NOMO-1 treated with dmso at 0.1 percent for 144 hours (cell line): ENCODE measurements at regions not wholly inside any gene's neighbourhood (a gene's known extent, or its start where the extent isn't known, plus 50 kb on each side); places are given as distances from the start of the nearest gene placed in this dataset.
"Not testable (repeated sequence)": the region's sequence is repeated elsewhere in the genome, so short reads cannot be mapped to it uniquely, and the experiment has no call there.

Source experiments
- DNase-seq: peaks from one replicate; lab custom pipeline; 2025; ENCODE audit not compliant: unreplicated experiment; lab: John Stamatoyannopoulos, UW

DNA sequence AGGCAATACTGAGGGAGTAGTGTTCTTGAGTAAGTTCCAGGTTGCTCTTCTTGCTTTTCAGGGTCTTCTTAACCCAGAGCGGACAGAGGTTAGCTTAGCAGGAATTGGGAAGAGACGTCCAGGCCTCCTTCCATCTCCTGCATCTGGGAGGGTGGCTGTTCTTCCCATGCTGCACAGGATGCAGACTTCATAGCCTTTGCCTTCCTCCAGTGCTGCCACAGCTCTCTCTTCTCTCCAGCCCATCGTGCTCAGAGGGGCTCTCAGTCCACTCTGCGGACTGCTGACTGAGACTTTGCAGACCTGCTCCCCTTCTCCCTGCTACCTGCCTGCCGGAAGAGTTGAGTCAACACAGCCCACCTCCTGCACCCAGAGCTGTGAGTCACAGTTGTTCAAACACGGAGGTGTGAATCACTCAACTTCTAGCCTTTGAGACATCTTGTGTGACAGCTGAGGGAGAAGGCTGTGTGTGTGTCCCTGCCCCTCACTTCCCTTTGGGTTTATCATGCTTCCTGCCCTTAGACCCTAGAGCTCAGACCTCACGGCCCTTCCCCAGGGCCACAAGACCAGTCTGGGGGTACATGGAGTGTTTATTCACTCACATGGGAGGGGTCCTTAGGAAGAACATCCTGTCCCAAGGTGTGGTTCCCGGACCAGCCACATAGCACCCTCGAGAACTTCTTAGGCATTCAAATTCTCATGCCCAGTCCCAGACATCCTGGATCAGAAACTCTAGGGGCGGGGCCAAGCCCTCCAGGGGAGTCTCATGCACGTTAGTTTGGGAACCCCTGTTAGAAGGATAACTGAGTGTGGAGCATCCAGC, 158.3 kb upstream of the CACNA1E start:
- DNase-seq: no peak

DNA sequence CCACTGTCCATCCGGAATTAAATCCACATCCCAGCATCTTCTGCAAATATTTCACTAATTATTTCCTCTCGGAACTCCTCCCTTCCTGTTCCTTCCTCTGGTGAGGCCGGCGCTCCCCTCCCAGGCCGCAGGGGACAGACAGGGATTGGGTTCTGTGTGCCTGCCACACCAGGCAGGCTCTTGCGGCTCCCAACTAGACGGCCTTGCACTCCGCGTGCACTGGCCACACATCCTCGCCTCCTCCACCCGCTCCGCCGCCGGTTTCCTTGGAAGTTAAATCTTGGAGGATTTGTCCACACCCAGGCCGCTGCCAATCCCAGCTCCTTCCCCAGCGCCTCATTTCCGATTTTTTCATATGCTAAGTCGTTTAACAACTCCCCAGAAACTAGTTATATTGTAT, 157.6 kb upstream of the CACNA1E start:
- DNase-seq: not testable (repeated sequence)

DNA sequence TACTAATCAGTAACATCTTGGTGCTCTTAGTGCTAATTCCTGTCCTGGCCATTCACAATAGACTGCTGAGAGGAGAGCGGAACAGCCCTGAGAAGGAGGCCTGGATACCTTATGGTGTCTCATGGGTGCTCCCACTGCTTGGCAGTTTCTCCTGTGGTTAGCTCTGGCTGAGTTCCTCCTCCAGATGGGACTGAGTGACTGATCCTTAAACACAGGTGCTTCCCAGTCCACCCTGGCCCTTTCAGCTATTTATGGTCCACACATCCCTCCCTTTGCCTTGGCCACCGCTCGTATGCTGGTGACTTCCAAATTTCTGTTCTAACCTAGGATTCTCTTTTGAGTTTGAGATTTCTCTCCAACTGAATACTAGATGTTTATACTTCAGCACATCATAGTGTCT, 157.0 kb upstream of the CACNA1E start:
- no peak for DNase-seq

DNA sequence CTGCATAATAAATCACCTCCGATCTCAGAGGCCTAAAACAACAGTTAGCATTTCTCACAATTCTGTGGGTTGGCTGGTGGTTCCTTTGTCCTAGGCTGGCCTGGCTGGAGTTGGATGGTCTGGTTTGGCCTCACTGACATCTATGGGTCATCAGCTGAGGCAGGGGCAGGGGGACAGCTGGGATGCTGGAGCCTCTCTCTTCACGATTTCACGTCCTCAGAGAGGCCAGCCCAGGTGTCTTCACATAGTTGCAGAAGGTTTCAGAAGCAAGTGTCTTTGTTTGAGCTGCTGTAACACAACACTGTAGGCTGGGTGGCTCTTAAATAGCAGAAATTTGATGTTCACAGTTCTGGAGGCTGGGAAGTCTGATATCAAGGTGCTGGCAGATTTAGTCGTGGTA, 155.5 kb upstream of the CACNA1E start:
- no peak for DNase-seq

DNA sequence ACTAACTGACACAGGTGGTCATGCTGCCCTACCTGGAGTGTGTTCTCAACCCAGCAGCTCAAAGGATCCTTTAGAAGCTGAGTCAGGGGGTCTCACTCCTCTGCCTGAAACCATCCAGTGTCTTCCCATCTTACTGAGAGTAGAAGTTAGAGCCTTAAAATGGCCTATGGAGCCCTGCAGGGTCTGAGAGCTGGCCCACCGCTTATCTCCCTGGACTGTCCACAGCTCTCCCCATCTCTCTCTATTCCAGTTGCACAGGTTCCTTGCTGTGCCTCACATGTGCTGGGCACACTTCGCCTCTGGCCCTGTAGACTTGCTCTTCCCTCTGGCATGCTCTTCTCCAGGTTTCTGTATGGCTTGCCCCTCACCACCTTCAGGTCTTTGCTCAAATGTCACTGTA, 148.6 kb upstream of the CACNA1E start:
- no peak for DNase-seq

DNA sequence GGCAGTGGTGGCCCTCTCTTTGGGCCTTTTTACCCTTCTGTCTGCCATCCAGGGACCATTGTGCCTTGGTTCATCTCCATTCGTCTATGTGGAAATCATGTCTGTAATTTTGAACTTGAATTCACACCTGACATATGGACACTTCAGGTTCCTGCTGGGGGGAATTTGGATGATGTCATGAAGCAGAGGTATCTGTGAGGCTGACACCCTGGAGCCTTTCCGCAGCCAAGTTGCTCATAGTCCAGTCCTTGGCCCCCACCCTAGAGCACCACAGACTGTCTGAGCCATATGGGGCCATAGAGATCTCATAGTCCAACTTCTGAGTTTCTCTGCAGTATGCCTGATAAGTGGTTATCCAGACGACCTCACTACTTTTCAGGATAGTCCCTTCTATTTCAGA, 147.7 kb upstream of the CACNA1E start:
- DNase-seq: no peak

DNA sequence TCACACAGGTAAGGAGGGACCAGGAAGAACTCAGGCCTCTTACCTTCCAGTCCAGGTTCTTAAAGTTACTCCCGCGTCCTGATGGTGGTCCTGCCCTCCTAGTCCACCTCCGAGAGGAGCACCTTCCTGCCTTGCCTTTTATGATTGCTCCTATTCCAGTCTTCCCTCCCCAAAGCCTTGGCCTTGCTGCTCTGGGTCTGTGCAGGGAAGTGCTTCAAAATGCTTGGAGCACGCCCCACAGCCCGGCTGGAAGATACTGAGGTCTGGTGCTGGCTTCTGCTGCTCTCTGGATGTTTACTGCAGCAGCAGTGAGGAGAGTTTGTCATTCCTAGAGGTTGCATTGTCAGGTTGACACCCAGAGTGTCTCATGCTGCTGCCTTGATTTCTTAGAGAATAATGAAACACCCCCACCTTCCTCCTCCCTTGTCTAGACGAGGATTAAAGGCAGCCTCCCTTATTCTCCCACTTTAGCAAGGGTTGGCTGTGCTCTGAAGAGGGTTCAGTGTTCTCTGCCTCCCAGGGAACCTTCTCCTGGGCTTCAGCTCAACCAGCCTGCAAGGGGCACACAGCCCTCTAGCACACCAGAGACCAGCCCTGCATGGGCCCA, 142.2 kb upstream of the CACNA1E start:
- DNase-seq: no peak

DNA sequence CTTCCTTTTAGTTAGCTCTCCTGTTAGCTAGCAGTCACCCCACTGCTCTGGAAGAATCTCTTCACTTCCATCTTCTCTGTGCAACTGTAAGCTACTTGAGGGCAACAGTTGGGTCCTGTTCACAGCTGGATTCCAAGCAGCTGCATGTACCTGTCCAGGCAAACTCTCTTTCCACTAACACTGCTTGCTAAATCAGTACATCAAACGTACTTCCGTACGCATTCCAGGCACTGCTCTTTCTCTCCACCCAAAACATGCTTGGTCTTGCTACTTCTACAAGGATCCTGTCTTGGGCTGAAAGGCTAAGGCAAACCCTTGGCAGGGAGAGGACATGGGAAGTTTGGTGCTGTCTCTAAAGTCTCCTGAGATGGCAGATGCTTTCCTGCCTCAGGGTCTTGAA, 139.2 kb upstream of the CACNA1E start:
- no peak for DNase-seq

DNA sequence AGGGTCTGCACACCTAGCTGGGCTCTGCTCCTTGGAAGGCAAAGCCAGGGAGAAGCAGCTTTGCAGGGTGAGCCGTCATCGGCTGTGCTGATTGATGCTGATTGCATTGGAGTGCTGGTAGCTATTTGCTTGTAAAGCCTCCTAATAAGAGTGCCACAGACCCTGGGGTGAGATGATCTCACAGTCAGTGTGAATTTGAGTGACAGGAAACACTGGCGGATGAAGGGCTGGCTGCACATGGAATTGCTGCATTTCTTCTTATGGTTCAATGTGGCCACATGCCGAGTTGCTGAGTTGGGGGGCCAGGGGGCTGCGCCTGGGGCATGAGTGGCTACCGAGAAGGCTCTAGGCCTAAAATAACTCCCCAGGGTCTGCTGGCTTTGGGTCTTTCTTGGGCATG, 138.2 kb upstream of the CACNA1E start:
- DNase-seq: no peak

DNA sequence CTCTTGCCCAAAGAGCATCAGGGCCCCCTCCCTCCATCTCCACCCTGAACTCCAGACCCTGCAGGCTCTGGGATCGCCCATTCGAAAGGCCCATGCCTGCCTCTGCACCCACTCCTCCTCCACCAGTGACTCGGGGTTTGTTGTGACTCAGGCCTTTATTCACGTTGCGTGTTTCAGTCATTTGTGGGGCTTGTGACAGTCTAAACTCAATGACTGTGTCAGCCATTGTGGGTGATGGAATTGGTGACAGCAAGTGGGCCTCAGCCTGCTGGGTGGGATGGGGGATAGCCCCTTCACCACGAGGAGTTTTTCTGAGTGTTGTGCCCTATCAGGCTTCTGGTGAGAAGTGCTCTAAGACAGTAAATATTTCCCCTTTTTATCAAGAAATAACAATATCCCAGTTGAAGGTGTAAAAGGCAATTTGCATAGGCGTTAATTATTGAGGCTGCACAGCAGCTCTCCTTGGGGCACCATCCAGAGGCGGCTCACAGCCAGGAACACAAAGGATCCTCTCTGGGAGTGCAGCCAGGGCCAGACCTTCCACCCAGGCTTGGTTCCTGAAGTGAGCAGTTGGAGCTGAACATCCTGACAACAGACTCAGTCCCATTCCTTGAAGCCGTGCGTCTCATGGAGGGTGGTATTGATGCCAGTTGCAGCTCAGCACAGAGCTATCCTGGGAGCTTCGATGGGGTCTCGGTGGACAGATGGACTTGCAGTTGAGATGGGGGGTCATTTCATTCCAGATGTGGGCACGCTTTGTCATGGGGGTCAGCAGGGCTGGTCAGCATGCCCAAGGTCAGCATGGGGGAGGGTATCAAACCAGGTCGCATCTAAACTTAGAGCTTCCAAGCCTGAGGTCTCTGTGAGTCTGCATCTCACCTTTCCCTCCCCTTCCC, 135.6 kb upstream of the CACNA1E start:
- no peak for DNase-seq

DNA sequence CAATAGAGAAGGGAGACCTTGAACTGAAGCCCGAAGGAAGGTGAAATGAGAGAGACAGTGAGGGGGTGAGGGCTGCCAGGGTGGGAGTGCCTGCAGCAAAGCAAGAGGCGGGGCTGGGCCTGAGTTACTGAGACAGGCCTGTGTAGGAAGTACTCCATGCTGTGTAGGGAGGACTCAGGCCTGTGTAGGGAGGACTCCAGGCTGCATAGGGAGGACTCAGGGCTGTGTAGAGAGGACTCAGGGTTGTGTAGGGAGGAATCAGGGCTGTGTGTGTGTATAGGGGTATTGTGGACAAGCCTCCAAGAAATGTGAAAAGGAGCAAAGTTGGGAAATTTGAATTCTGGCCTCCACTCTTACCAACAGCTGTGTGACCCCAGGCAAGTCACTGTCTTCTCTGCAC, 133.8 kb upstream of the CACNA1E start:
- DNase-seq: no peak

DNA sequence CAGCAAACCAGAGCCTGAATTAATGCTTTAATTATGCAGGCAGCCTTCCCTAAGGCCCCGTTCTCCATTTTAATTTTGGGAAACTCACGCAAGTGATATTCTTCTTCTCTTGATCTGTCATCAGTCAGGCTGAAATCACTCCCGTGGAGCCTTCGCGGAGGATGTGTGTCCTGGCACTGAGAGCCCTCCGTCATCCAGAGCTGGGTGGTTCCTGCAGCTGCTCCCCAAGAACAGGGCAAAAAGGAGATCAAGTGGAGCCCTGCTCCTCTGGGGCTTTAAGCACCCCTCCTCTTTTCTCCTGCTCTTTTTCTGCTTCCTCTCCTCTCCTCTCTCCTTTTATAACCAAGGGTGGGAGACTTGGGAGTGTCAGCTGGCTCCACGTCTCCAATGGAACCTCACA, 133.2 kb upstream of the CACNA1E start:
- no peak for DNase-seq

DNA sequence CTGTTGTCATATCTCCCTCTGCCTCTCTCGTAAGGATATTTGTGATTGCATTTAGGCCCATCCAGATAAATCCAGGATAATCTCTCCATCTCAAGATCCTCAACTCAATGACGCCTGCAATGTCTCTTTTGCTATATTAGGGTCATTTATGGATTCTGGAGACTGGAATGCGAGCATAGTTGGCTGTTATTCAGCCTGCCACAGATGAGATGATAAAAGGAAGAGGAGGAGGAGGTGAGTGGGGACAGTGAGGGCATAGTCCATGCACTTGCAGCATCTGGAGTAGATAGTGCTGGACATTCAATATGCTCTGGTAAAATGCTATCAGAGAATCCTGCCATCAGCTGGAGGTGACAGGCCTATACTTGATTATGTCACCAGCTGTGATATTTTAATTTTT, 131.6 kb upstream of the CACNA1E start:
- no peak for DNase-seq

DNA sequence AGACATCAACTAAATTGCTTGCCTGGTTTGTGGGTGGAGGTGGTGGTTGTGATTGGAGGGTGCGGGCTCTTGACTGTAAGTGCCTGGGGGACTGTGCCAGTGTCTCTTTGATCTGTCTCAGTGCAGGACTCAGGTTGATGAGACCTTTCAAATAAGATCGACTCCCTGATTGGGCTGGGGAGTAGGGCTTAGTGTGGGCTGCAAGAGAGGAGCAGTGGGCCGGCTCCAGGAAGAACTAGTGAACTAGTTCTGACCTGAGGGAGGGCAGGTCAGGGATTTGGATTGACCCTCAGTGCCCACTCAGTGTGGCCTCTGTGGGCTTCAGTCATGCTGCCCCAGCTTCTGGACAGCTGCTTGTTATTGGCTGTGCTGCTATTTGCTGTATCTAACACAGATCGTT, 130.6 kb upstream of the CACNA1E start:
- no peak for DNase-seq

DNA sequence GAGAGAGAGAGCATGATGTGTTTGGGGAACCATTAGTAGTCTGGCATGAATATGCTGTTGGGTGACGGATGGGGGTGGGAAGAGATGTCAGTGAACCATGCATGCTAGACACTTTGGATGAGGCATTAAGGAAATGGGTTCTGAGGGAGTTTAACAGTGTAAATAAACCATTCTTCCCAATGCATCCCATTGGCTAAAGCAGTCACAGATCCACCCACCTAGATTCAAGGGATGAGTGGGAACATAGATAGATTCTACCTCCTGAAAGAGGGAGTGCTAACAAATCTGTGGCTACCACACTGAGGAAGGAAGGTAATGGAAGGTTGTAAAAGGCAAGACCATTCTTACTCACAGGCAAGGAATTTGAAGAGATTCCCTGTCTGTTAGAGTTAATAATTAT, 129.8 kb upstream of the CACNA1E start:
- DNase-seq: no peak

DNA sequence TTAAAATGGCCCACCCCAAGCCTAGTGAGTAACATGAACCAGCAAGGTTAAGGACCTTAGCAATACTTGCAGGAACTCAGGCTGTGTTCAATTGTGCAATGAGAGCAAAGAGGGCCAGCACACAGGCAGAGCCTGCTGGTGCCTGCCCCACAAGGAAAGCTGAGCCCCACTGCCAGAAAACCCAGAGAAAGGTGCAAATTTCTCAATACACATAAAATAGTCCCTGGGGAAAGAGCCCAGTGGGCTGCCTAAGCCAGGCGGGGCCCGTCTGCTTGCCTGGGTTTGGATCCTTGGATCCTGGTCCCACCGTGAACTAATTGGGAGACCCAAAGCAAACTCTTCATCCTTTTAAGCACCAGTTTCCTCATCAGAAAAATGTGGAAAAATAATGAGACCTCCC, 128.5 kb upstream of the CACNA1E start:
- no peak for DNase-seq

DNA sequence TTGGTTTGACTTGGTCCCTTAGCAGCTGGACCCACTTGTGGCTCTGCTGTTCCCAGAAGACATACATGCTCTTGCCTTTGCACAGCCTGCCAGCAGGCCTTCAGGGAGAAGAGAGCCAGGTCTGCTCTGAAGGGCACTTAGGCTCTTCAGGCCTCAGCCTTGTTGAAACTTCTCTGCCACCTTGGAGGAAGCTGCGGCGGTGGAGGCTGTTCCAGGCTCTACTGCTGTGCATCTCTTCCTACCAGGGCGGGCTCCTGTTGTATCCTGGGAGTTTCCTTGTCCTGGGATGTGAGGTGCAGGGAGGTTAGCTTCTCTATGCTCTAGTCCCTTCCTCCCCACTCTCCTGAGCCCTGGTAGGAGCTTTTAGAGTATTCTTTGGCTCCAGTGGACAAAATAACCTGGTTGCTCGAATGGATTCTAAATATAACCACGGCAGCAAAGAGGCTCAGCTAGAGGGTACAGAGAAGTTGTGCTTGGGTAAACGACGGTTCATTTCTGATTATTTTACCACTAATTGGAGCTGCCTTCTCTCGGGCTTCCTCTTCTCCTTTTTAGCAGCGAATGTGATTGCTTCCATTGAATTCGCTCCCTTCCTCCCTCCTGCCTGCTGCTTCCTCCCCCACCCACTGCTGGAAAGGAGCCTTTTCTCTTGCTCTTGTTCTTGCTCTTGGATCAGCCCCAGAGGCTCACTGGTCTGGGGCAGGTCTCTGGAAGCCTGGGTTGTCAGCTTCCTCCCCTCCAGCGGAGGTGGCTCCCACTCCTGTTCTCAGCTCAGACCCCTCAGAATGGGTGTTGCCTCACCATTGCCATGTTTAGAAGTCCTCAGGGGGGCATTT, 126.6 kb upstream of the CACNA1E start:
- peak; percentile 92 for DNase-seq

DNA sequence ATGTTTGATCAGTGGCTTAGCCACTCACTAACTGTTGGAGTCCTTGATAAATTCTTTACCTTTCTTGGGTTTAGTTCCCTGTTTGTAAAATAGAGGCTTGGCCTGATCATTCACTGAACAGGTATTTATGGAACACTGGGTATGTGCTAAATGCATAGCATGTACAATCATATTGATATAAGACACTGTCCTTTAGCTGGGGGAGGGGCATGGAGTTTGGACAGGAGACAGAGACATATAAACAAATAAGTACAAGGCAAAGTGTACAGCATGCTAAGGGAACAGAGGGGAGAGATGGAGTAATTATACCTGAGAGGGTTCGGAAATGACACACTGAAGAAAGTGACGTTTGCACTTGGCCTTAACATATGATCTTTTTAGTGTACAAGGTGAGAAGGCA, 124.3 kb upstream of the CACNA1E start:
- DNase-seq: no peak

DNA sequence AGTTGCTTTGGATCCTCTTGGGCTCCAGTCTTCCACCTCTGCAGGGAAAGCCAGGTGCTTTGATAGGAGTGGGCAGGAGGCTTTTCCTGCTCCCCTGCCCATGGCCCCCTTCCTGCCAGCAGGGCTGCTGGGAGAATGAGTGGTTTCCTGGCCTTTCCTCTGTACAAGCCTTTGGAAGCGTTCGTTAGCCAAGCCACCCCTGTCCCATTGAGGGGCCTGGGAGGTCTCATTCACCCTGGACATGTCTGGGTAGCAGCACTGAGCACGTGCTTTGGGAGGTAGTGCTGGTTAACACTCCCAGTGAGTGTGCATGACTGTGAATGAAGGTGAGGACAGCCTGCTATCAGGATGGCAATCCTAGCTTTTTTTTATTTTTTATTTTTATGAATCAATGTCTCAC, 118.5 kb upstream of the CACNA1E start:
- DNase-seq: no peak

DNA sequence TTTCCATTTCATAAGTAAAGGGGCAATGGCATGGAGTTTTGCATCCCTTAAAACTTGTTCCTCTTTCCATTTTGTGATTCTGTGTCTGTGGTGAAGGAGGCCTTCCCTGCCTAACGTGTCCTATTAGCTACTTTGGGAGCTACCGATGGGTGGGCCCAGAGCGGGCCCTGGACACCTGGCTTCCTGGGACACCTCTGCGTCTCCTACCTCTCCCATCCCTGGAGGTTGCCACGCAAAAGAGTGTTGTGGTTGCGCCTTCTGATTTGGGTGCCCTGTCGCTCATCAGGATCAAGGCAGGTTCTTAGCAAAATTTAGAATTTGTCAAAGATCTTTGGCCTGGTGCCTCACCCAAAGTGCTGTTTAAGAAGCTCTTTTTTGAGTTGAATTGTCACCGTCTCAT, 116.4 kb upstream of the CACNA1E start:
- no peak for DNase-seq

DNA sequence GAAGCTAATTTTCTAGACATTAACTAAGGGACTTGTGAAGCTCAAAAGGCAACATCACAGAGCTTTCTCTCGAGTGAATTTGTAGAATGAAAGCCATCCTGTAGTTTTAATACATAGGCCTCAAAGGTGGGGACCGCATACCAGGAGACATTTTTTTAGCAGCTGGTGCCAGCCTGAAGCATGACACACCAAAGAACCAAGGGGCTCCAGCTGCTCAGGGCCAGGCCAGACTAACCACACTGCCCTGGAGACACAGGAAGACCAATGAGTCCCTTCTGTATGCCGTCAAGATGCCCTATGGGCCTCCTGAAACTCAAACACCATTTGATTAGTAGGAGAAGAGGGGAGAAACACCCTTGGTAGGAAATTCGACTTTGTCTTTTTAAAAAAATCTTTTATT, 113.9 kb upstream of the CACNA1E start:
- DNase-seq: no peak
